H9 (cell line): ENCODE measurements at regions not wholly inside any gene's neighbourhood (a gene's known extent, or its start where the extent isn't known, plus 50 kb on each side); places are given as distances from the start of the nearest gene placed in this dataset.

Source experiments
- DNase-seq: peaks from one replicate; pipeline ENCODE4 v3.0.0-alpha.2; 2017
- H2AFZ ChIP-seq: one replicate; pipeline ENCODE4 v1.6.1; 2013; ENCODE audit warnings: mild to moderate bottlenecking, low read length, control low read depth, moderate library complexity
- H2AK5ac ChIP-seq: 2 replicates; pipeline ENCODE4 v1.6.1; 2013; ENCODE audit warnings: low read length, control low read depth, mixed read lengths; ENCODE audit not compliant: insufficient read length
- H2BK120ac ChIP-seq: one replicate; pipeline ENCODE4 v1.6.1; 2013; ENCODE audit warnings: low read depth, mild to moderate bottlenecking, low read length, control low read depth, inconsistent platforms; ENCODE audit not compliant: poor library complexity, severe bottlenecking
- H2BK12ac ChIP-seq: 2 replicates; pipeline ENCODE4 v1.6.1; 2013; ENCODE audit warnings: low read length, control low read depth, mixed read lengths, low read depth; ENCODE audit not compliant: insufficient read length
- H2BK15ac ChIP-seq: 2 replicates; pipeline ENCODE4 v1.6.1; 2013; ENCODE audit warnings: low read depth, low read length, control low read depth
- H2BK20ac ChIP-seq: one replicate; pipeline ENCODE4 v1.6.1; 2013; ENCODE audit warnings: low read depth, mild to moderate bottlenecking, low read length, control low read depth, inconsistent platforms; ENCODE audit not compliant: poor library complexity, severe bottlenecking
- H2BK5ac ChIP-seq: 2 replicates; pipeline ENCODE4 v1.6.1; 2013; ENCODE audit warnings: low read length, control low read depth, mixed read lengths; ENCODE audit not compliant: insufficient read length
- H3K14ac ChIP-seq: 2 replicates; pipeline ENCODE4 v1.6.1; 2013; ENCODE audit warnings: low read length, control low read depth; ENCODE audit not compliant: insufficient read depth
- H3K18ac ChIP-seq: 2 replicates; pipeline ENCODE4 v1.6.1; 2013; ENCODE audit warnings: low read depth, mild to moderate bottlenecking, mixed read lengths, low read length, control low read depth; ENCODE audit not compliant: insufficient read length
- H3K23ac ChIP-seq: 2 replicates; pipeline ENCODE4 v1.6.1; 2013; ENCODE audit warnings: low read length, control low read depth, mixed read lengths, low read depth; ENCODE audit not compliant: insufficient read length
- H3K23me2 ChIP-seq: 2 replicates; pipeline ENCODE4 v1.6.1; 2013; ENCODE audit warnings: low read depth, mild to moderate bottlenecking, mixed read lengths, low read length, control low read depth; ENCODE audit not compliant: insufficient read length, poor library complexity, severe bottlenecking
- H3K27ac ChIP-seq: 2 replicates; pipeline ENCODE4 v1.5.1; 2013; ENCODE audit warnings: low read length, control low read depth, mixed read lengths, low read depth; ENCODE audit not compliant: insufficient read length
- H3K27me3 ChIP-seq: 2 replicates; pipeline ENCODE4 v1.6.1; 2013; ENCODE audit warnings: low read length, control low read depth, inconsistent platforms; ENCODE audit not compliant: insufficient read depth
- H3K4ac ChIP-seq: 2 replicates; pipeline ENCODE4 v1.6.1; 2013; ENCODE audit warnings: low read depth, mild to moderate bottlenecking, control low read depth, inconsistent platforms, low read length, moderate library complexity
- H3K4me1 ChIP-seq: 2 replicates; pipeline ENCODE4 v1.6.1; 2013; ENCODE audit warnings: low read length, control low read depth, inconsistent platforms; ENCODE audit not compliant: insufficient read depth
- H3K4me2 ChIP-seq: 2 replicates; pipeline ENCODE4 v1.6.1; 2013; ENCODE audit warnings: low read length, control low read depth, mixed read lengths; ENCODE audit not compliant: insufficient read length, insufficient read depth
- H3K56ac ChIP-seq: 2 replicates; pipeline ENCODE4 v1.6.1; 2013; ENCODE audit warnings: low read depth, mild to moderate bottlenecking, mixed read lengths, low read length, control low read depth; ENCODE audit not compliant: insufficient read length
- H3K79me1 ChIP-seq: 2 replicates; pipeline ENCODE4 v1.6.1; 2013; ENCODE audit warnings: low read depth, mild to moderate bottlenecking, moderate library complexity, low read length, control low read depth, inconsistent platforms; ENCODE audit not compliant: insufficient read depth, poor library complexity, severe bottlenecking
- H3K79me2 ChIP-seq: 2 replicates; pipeline ENCODE4 v1.6.1; 2013; ENCODE audit warnings: low read length, control low read depth, inconsistent platforms; ENCODE audit not compliant: insufficient read depth
- H3K9ac ChIP-seq: 2 replicates; pipeline ENCODE4 v1.6.1; 2013; ENCODE audit warnings: low read length, control low read depth, mixed read lengths; ENCODE audit not compliant: insufficient read length; ENCODE audit errors: extremely low read depth
- H3K9me3 ChIP-seq: one replicate; pipeline ENCODE4 v1.6.1; 2013; ENCODE audit warnings: low read depth, low read length, inconsistent platforms; ENCODE audit not compliant: control insufficient read depth
- H3T11ph ChIP-seq: one replicate; pipeline ENCODE4 v1.6.1; 2013; ENCODE audit warnings: mild to moderate bottlenecking, low read length, control low read depth, inconsistent platforms
- H4K20me1 ChIP-seq: one replicate; pipeline ENCODE4 v1.6.1; 2013; ENCODE audit not compliant: control insufficient read depth, insufficient read length, insufficient read depth
- H4K5ac ChIP-seq: 2 replicates; pipeline ENCODE4 v1.6.1; 2013; ENCODE audit warnings: low read depth, mild to moderate bottlenecking, mixed read lengths, low read length, control low read depth; ENCODE audit not compliant: insufficient read length
- H4K8ac ChIP-seq: replicated peaks from 2 replicates; pipeline ENCODE4 v1.6.1; 2013; ENCODE audit warnings: low read length, control low read depth, mixed read lengths, low read depth; ENCODE audit not compliant: insufficient read length
- H4K91ac ChIP-seq: 2 replicates; pipeline ENCODE4 v1.6.1; 2013; ENCODE audit warnings: low read depth, mild to moderate bottlenecking, moderate library complexity, mixed read lengths, low read length, control low read depth; ENCODE audit not compliant: insufficient read length
- H3K27ac Mint-ChIP-seq, 3 experiments: 2 replicates in 2 of 3; 3 replicates in 1 of 3; pipeline ENCODE4 v1.8.0; 2020 to 2021; ENCODE audit warnings: mixed read lengths in 3 of 3, mild to moderate bottlenecking in 1 of 3, moderate library complexity in 1 of 3
- H3K27me3 Mint-ChIP-seq: 2 replicates; pipeline ENCODE4 v1.8.0; 2021; ENCODE audit warnings: low read depth, mild to moderate bottlenecking, moderate library complexity, mixed read lengths
- H3K36me3 Mint-ChIP-seq, 3 experiments: 2 replicates in 2 of 3; 3 replicates in 1 of 3; pipeline ENCODE4 v1.8.0; 2020 to 2021; ENCODE audit warnings: low read depth in 3 of 3, mixed read lengths in 3 of 3; ENCODE audit not compliant: insufficient read depth in 1 of 3
- H3K4me1 Mint-ChIP-seq, 2 experiments: 2 replicates each; pipeline ENCODE4 v1.8.0; 2020; ENCODE audit warnings: mixed read lengths in 2 of 2
- H3K4me3 Mint-ChIP-seq, 2 experiments: 2 replicates in 1 of 2; 3 replicates in 1 of 2; pipeline ENCODE4 v1.8.0; 2020 to 2021; ENCODE audit warnings: mild to moderate bottlenecking in 2 of 2, mixed read lengths in 2 of 2, moderate library complexity in 1 of 2
- H3K9me3 Mint-ChIP-seq, 2 experiments: 2 replicates in 1 of 2; 3 replicates in 1 of 2; pipeline ENCODE4 v1.8.0; 2020; ENCODE audit warnings: mild to moderate bottlenecking in 2 of 2, mixed read lengths in 2 of 2, moderate library complexity in 1 of 2
- CTCF ChIP-seq: fragments of 200-600 bp; sonication (generic); conservative IDR thresholded peaks from 3 replicates; pipeline ENCODE4 v1.8.0; 2021; ENCODE audit warnings: antibody characterized with exemption, mild to moderate bottlenecking
- WGBS: extraction: QIAGEN DNeasy Blood & Tissue Kit; methylation state at CpG from one replicate; pipeline ENCODE4 v1.1.7; 2013; ENCODE audit warnings: missing lambda C conversion rate, low lambda C conversion rate, mixed read lengths; ENCODE audit not compliant: insufficient read length; ENCODE audit errors: extremely low coverage; 5-methylcytosine and 5-hydroxymethylcytosine counted together

GRCh38 chr17:77315551-77316190, 174.9 kb downstream of the SEC14L1 start:
- H3K27me3 Mint-ChIP-seq = peaks cover 1% of the 10 kb centered on the region; the same call in 1 of the 2 replicates
- no peak for DNase-seq
- Histone ChIP-seq H4K91ac (no peak overlapping the region), H3K56ac (no peak overlapping the region), H2BK12ac (no peak overlapping the region), H3K14ac (no peak overlapping the region), H3K9ac (no peak overlapping the region), H2AK5ac (no peak overlapping the region), H3K23me2 (no peaks in the 10 kb centered on the region), H3K79me1 (no peaks in the 10 kb centered on the region), H3K4ac (no peak overlapping the region), H4K20me1 (no peaks in the 10 kb centered on the region), H2BK15ac (no peak overlapping the region), H3K23ac (no peak overlapping the region), H4K8ac (no peak overlapping the region), H4K5ac (no peak overlapping the region), H2BK5ac (no peak overlapping the region), H3K4me2 (no peak overlapping the region), H3K27me3 (no peaks in the 10 kb centered on the region), H2BK120ac (no peak overlapping the region), H2AFZ (no peak overlapping the region), H3K4me1 (peaks cover 4% of the 10 kb centered on the region; the same call in 1 of the 2 replicates), H3K9me3 (no peaks in the 10 kb centered on the region), H2BK20ac (no peak overlapping the region), H3K18ac (no peak overlapping the region), H3K27ac (no peak overlapping the region), H3K79me2 (0 out of 2 replicates have a peak, but pooled peaks cover 1% of the 10 kb centered on the region), H3T11ph (no peak overlapping the region)
- H3K27ac Mint-ChIP-seq = peak overlapping the region; percentile 93 to 96 (median 93); a peak in 5 of 7 replicates
- H3K9me3 Mint-ChIP-seq = no peaks in the 10 kb centered on the region; a peak in 1 of 5 replicates
- H3K4me1 Mint-ChIP-seq = peaks cover 28 to 50% of the 10 kb centered on the region in 2 experiments
- no peak for TF ChIP-seq CTCF
- H3K4me3 Mint-ChIP-seq = peak overlapping the region in 1 of 2 experiments; percentile 40; a peak in 1 of 5 replicates
- WGBS = no CpG with 5 or more reads among the region's 16 CpGs
- peaks cover 7 to 21% (median 7%) of the 10 kb centered on the region in 3 experiments; a peak in 6 of 7 replicates for H3K36me3 Mint-ChIP-seq
